NOMO-1 treated with dmso at 0.1 percent for 144 hours (cell line): ENCODE measurements at regions not wholly inside any gene's neighbourhood (a gene's known extent, or its start where the extent isn't known, plus 50 kb on each side); places are given as distances from the start of the nearest gene placed in this dataset.

Experiments
- DNase-seq: peaks from one replicate; lab custom pipeline; 2025; ENCODE audit not compliant: unreplicated experiment; lab: John Stamatoyannopoulos, UW

GRCh38 chr9:84393266-84393950, 52.9 kb upstream of the SLC28A3 start:
- no peak for DNase-seq

GRCh38 chr9:84394036-84394435, 53.5 kb upstream of the SLC28A3 start:
- DNase-seq = no peak

DNA sequence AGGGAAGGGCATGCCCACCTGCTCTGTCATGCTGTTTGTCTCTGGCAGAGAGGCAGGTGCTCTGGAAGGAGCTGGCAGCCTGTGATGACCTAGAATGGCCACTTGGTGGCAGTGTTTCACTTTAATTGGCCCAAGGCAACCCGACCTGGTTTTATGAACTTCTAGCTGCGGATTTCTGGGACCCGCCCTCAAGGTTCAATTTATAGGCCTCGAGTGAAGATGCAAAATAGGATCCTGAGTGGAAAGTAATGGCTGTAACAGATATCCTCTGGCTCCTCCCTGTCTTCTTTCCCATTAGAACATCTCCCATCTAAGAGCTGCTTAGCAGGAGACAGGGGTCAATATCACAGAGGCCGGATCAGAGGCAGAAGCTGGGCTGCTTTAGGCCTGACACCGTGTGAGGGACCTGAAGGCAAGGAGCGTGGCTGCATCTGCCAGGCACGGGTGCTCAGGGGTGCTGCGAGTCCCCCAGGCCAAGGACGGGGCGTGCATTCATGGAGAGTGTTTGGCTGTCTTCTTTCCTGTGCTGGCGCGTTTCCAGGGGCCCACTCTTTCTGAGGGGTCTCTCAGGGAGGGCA, 56.7 kb upstream of the SLC28A3 start:
- DNase-seq = no peak

- DNase-seq = no peak
Observed at GRCh38 chr9:84397822-84398221, 57.3 kb upstream of the SLC28A3 start.

DNA sequence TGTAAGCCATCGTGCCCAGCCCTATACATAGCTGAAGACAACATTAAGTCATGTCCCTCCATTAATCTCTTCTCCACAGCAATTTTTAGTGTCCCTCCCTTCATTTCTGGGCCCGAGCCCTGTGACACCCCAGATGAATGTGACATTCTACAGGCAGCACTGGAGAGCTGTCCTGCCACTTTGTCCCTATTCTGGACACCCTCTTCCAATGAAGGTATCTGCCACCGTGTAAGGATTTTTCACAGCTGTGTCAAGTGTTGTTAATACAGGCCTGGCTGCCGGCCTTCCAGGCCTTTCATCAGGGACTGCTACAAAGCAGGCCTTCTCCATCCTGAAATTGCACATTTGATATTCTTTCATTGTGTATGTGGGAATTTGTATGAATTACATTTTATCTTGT, 62.0 kb upstream of the SLC28A3 start:
- no peak for DNase-seq

DNA sequence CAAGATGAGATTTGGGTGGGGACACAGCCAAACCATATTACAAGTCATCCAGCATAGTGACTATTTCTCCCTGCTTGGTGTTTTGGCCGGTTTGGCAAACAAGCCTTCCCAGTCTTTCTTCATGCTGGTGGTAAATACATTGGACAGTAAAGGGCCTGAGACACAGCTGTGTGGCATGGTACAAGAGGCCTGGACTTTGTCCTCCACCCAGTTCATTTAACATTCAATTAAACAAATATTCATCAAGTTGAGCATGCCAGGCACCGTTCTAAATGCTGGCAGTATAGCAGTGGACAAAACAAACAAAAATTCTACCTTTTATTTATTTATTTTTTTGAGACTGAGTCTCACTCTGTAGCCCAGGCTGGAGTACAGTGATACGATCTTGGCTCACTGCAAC, 62.7 kb upstream of the SLC28A3 start:
- DNase-seq = no peak

- no peak for DNase-seq
Observed at GRCh38 chr9:84404095-84404686, 63.6 kb upstream of the SLC28A3 start.

GRCh38 chr9:84405667-84406066, 65.1 kb upstream of the SLC28A3 start:
- DNase-seq = no peak

GRCh38 chr9:84408416-84408815, 67.9 kb upstream of the SLC28A3 start:
- DNase-seq = no peak

GRCh38 chr9:84411683-84412267, 71.2 kb upstream of the SLC28A3 start:
- no peak for DNase-seq

DNA sequence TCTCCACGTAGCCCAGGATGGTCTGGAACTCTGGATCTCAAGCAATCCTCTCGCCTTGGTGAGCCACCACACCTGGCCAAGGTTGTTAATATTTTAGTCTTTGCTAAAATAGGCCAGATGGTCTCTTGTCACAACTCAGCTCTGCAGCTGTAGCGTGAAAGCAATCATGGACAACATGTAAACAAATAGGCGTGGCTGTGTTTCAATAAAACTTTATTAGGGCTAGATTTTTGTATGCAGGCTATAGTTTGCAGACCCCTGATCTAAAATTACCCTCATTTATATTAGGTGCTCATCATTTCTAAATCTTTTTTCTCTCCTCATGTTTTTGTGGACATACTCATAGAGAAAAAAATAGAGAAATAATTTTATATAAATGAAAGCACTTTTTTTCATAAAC, 72.1 kb upstream of the SLC28A3 start:
- no peak for DNase-seq

DNA sequence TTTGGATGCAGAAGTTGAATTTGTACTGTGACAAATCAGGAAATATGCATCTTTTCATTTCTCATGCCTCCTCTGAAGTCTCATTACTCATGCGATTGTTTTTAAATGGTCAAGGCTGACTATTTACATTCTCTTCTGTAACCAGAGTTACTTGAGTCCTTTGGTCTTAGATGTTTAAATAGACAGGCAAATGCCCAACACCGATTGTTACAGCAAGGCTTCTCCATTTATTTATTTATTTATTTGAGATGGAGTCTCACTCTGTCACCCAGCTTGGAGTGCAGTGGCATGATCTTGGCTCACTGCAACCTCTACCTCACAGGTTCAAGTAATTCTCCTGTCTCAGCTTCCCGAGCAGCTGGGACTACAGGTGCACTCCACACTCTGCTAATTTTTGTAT, 72.7 kb upstream of the SLC28A3 start:
- DNase-seq = no peak

- peak; percentile 22 for DNase-seq
Observed at GRCh38 chr9:84419031-84419602, 78.6 kb upstream of the SLC28A3 start.

GRCh38 chr9:84424931-84425330, 84.4 kb upstream of the SLC28A3 start:
- DNase-seq = no peak

DNA sequence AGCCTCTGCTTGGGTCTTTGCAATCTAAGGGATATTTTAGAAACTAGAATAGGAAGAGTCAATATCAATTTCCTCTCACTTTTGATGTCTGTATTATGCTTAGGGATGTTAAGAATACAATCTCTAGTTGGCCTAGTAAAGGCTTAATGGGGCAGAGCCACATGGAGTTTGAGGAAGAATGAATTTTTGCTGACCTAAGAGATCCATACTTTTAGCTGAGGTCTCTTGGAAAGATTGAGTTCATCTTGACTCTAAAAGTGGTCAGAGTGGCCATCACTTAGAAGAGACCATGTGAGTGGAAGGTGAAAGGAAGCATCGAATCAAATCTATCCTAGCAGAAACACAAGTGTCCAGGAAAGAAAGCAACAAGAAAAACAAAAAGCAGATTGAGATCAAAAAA, 92.2 kb upstream of the SLC28A3 start:
- no peak for DNase-seq

GRCh38 chr9:84435902-84436301, 95.3 kb upstream of the SLC28A3 start:
- no peak for DNase-seq

DNA sequence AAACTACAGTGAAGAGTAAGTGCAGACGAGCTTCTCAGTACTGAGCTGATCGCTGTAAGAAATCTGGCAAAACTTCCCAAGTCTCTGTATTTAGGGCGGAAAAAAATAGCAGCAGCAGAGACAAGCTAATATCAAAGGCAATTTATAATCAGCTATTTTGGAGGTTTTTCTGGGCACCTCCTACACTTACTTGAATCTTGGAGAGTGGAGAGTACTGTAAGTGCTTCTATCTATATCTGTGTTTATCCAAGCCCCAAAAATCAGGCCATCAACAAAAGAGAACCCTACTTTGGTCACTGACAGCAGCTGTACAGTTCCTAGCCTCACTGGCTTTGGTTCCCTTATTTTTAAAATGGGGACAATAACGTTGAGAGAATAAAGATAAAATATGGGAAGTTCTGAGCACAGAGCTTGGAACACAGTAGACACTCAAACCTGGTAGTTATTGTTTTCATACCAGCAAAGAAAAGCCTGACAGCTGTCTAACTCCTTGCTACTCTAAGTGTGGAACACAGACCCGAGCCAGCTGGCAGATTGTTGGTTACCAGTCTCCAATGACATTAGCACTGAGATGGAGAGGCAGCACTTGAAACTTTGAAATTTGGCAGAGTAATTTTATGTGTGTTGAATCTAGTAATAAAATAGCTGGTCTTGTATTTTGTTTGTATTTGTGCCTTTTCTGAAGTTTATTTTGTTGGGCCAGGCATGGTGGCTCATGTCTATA, 96.0 kb upstream of the SLC28A3 start:
- no peak for DNase-seq

GRCh38 chr9:84438391-84438790, 97.8 kb upstream of the SLC28A3 start:
- DNase-seq = no peak

DNA sequence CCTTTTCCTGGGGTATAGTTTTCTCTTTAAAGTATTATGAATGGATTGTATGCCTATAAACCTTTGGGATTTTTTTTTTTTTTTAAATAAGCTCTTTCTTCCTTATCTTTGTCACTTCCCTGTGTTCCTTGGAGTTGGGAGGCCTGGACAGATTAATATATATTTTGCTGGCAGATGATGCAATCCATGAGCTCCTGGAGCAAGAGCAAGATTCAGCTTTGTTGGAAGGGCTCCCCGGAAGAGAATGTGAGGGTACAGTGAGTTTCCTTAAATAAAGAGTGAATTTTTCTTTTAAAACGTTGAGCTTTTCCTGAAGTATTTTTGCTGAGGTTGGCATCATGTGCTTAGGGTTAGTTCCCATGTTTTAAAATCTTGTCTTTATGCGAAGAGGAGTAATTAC, 98.7 kb upstream of the SLC28A3 start:
- no peak for DNase-seq

- no peak for DNase-seq
Observed at GRCh38 chr9:84442712-84443111, 102.2 kb upstream of the SLC28A3 start.

- DNase-seq = no peak
Observed at GRCh38 chr9:84445737-84446136, 105.2 kb upstream of the SLC28A3 start.
